HL-60 (cell line): ENCODE measurements at regions not wholly inside any gene's neighbourhood (a gene's known extent, or its start where the extent isn't known, plus 50 kb on each side); places are given as distances from the start of the nearest gene placed in this dataset.

Experiments used
- GABPA ChIP-seq: IDR thresholded peaks from 2 replicates; pipeline ENCODE4 v1.6.1; 2012; ENCODE audit warnings: low read depth
- POLR2AphosphoS5 ChIP-seq: IDR thresholded peaks from 2 replicates; pipeline ENCODE4 v1.6.1; 2012; ENCODE audit warnings: low read depth
- TF ChIP-seq, protein P1 (sequence below): IDR thresholded peaks from one replicate; pipeline ENCODE4 v1.5.1; 2011; ENCODE audit warnings: low read length, control low read depth, inconsistent platforms; ENCODE audit not compliant: insufficient read depth
- TF ChIP-seq, protein P2 (sequence below): IDR thresholded peaks from 2 replicates; pipeline ENCODE4 v1.6.1; 2012; ENCODE audit warnings: low read depth; ENCODE audit not compliant: insufficient replicate concordance

DNA sequence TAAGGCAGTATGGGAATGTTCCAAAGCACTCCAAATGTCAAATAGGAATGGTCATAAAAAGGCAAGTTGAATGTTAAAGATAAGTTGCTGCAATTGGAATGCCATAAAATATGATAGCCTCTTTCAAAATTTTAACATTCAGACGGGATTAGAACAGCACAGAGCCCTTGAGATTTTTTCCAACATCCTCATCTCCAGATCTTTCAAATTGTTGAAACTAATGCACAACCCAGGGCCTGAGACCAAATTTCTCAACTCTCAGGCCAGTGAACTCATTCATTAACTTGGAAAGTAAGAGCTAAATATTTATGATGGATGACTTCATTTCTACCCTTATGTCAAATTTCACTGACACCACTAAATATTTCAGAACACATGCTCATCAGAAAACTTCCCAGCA is 346.5 kb upstream of the XYLT1 start:
- TF ChIP-seq, protein P1, sequence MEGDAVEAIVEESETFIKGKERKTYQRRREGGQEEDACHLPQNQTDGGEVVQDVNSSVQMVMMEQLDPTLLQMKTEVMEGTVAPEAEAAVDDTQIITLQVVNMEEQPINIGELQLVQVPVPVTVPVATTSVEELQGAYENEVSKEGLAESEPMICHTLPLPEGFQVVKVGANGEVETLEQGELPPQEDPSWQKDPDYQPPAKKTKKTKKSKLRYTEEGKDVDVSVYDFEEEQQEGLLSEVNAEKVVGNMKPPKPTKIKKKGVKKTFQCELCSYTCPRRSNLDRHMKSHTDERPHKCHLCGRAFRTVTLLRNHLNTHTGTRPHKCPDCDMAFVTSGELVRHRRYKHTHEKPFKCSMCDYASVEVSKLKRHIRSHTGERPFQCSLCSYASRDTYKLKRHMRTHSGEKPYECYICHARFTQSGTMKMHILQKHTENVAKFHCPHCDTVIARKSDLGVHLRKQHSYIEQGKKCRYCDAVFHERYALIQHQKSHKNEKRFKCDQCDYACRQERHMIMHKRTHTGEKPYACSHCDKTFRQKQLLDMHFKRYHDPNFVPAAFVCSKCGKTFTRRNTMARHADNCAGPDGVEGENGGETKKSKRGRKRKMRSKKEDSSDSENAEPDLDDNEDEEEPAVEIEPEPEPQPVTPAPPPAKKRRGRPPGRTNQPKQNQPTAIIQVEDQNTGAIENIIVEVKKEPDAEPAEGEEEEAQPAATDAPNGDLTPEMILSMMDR = no peak
- TF ChIP-seq, protein P2, sequence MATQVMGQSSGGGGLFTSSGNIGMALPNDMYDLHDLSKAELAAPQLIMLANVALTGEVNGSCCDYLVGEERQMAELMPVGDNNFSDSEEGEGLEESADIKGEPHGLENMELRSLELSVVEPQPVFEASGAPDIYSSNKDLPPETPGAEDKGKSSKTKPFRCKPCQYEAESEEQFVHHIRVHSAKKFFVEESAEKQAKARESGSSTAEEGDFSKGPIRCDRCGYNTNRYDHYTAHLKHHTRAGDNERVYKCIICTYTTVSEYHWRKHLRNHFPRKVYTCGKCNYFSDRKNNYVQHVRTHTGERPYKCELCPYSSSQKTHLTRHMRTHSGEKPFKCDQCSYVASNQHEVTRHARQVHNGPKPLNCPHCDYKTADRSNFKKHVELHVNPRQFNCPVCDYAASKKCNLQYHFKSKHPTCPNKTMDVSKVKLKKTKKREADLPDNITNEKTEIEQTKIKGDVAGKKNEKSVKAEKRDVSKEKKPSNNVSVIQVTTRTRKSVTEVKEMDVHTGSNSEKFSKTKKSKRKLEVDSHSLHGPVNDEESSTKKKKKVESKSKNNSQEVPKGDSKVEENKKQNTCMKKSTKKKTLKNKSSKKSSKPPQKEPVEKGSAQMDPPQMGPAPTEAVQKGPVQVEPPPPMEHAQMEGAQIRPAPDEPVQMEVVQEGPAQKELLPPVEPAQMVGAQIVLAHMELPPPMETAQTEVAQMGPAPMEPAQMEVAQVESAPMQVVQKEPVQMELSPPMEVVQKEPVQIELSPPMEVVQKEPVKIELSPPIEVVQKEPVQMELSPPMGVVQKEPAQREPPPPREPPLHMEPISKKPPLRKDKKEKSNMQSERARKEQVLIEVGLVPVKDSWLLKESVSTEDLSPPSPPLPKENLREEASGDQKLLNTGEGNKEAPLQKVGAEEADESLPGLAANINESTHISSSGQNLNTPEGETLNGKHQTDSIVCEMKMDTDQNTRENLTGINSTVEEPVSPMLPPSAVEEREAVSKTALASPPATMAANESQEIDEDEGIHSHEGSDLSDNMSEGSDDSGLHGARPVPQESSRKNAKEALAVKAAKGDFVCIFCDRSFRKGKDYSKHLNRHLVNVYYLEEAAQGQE = no peak
- TF ChIP-seq POLR2AphosphoS5 = no peak
- no peak for TF ChIP-seq GABPA
